ENCODE measurements at regions not wholly inside any gene's neighbourhood (a gene's known extent, or its start where the extent isn't known, plus 50 kb on each side); places are given as distances from the start of the nearest gene placed in this dataset.

DNA sequence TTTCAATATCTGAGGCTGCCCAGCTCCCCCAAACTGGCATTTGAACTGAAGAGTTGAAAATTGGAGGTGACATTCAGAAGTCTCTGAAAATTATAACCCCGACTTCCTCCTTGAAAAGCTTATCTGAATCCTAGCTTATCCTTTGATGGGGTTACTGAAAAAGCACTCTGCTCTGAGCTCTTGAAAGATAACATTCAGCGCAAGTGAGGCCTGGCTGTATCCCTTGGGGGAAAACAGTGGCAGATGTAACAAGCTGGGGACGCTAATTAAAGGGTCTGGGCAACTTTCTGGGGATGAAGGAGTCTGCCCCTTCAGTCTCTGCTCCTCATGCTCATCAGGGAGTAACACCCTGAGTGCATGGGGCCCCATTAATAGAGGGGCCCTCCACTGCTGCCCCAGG, 402.0 kb upstream of the CADM1 start:
- no peak overlapping the region for H3K9ac ChIP-seq
- WGBS (ENCODE audit: low lambda C conversion rate), result 48% methylated on average over 2 of the region's 3 CpGs
- H3K79me2 ChIP-seq (ENCODE audit: insufficient read depth), result no peaks in the 10 kb centered on the region
- H3K4me1 ChIP-seq (ENCODE audit: control insufficient read depth in 1 of 2, insufficient read depth in 2 of 2, low read depth in 1 of 2, low read length in 1 of 2), result peaks cover 0 to 5% of the 10 kb centered on the region in 2 experiments; a peak in 1 of 4 replicates
- H4K20me1 ChIP-seq (ENCODE audit: insufficient read depth), result no peaks in the 10 kb centered on the region
- no peak overlapping the region for H3K4me2 ChIP-seq
- CTCF ChIA-PET, result no interaction called here
- H3K36me3 ChIP-seq (replicated peaks in 1 of 2; ENCODE audit: control insufficient read depth in 1 of 2, insufficient read depth in 2 of 2, low read length in 1 of 2), result no peaks in the 10 kb centered on the region
- POLR2A ChIA-PET, result no interaction called here
- DNase-seq, result no peak
- no peaks in the 10 kb centered on the region for H3K9me2 ChIP-seq
- no peak overlapping the region for H2AFZ ChIP-seq (ENCODE audit: low read depth)
- H3K27me3 ChIP-seq (ENCODE audit: insufficient read depth), result no peaks in the 10 kb centered on the region
- no peak for TF ChIP-seq MXI1 (IDR thresholded peaks at IDR 0.05; ENCODE audit: low read depth, low read length)
- no peak for TF ChIP-seq SMC3 (IDR thresholded peaks at IDR 0.05; ENCODE audit: low read depth, low read length)
- TF ChIP-seq, protein P1, sequence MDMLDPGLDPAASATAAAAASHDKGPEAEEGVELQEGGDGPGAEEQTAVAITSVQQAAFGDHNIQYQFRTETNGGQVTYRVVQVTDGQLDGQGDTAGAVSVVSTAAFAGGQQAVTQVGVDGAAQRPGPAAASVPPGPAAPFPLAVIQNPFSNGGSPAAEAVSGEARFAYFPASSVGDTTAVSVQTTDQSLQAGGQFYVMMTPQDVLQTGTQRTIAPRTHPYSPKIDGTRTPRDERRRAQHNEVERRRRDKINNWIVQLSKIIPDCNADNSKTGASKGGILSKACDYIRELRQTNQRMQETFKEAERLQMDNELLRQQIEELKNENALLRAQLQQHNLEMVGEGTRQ (IDR thresholded peaks at IDR 0.05; ENCODE audit: borderline replicate concordance, low read depth, low read length), result no peak
- TF ChIP-seq TAF1 (IDR thresholded peaks at IDR 0.05; ENCODE audit: borderline replicate concordance, low read depth, low read length), result no peak
- TF ChIP-seq MAX (IDR thresholded peaks at IDR 0.05; ENCODE audit: low read depth), result no peak
- TF ChIP-seq CHD2 (IDR thresholded peaks at IDR 0.05; ENCODE audit: low read length, partially characterized antibody), result no peak
- no peak for TF ChIP-seq FOSL2 (IDR thresholded peaks at IDR 0.05; ENCODE audit: borderline replicate concordance, low read depth)
- TF ChIP-seq, protein P2, sequence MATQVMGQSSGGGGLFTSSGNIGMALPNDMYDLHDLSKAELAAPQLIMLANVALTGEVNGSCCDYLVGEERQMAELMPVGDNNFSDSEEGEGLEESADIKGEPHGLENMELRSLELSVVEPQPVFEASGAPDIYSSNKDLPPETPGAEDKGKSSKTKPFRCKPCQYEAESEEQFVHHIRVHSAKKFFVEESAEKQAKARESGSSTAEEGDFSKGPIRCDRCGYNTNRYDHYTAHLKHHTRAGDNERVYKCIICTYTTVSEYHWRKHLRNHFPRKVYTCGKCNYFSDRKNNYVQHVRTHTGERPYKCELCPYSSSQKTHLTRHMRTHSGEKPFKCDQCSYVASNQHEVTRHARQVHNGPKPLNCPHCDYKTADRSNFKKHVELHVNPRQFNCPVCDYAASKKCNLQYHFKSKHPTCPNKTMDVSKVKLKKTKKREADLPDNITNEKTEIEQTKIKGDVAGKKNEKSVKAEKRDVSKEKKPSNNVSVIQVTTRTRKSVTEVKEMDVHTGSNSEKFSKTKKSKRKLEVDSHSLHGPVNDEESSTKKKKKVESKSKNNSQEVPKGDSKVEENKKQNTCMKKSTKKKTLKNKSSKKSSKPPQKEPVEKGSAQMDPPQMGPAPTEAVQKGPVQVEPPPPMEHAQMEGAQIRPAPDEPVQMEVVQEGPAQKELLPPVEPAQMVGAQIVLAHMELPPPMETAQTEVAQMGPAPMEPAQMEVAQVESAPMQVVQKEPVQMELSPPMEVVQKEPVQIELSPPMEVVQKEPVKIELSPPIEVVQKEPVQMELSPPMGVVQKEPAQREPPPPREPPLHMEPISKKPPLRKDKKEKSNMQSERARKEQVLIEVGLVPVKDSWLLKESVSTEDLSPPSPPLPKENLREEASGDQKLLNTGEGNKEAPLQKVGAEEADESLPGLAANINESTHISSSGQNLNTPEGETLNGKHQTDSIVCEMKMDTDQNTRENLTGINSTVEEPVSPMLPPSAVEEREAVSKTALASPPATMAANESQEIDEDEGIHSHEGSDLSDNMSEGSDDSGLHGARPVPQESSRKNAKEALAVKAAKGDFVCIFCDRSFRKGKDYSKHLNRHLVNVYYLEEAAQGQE (IDR thresholded peaks at IDR 0.05; ENCODE audit: low read depth, low read length), result no peak
- no peak for TF ChIP-seq YY1 (IDR thresholded peaks at IDR 0.05; ENCODE audit: low read depth)
- no peak for TF ChIP-seq JUND (IDR thresholded peaks at IDR 0.05)
- TF ChIP-seq RCOR1 (IDR thresholded peaks at IDR 0.05; ENCODE audit: low read length), result no peak
- no peak for TF ChIP-seq TEAD4 (IDR thresholded peaks at IDR 0.05; ENCODE audit: borderline replicate concordance, insufficient read depth)
- no peak for TF ChIP-seq TCF12 (IDR thresholded peaks at IDR 0.05)
- no peak for TF ChIP-seq NFIC (IDR thresholded peaks at IDR 0.05; ENCODE audit: borderline replicate concordance)
- no peak for TF ChIP-seq SIN3A (IDR thresholded peaks at IDR 0.05; ENCODE audit: borderline replicate concordance, low read depth, low read length)
- TF ChIP-seq USF1 (IDR thresholded peaks at IDR 0.05; ENCODE audit: borderline replicate concordance, low read depth), result no peak
- TF ChIP-seq PBX3 (IDR thresholded peaks at IDR 0.05), result no peak
- TF ChIP-seq FOXJ3 (CRISPR knock-in tag; IDR thresholded peaks at IDR 0.05), result no peak
- no peak for TF ChIP-seq ELF1 (IDR thresholded peaks at IDR 0.05)
- no peaks in the 10 kb centered on the region for H3K9me3 ChIP-seq
- no peak overlapping the region for H3K27ac ChIP-seq (ENCODE audit: low read depth in 2 of 2, low read length in 1 of 2)
- no peak overlapping the region for H3K4me3 ChIP-seq (ENCODE audit: low read depth in 2 of 2, low read length in 1 of 2)
- no peaks in the 10 kb centered on the region for H3F3A ChIP-seq (replicated peaks; ENCODE audit: insufficient read depth)

Data from SK-N-SH (cell line).